Hematopoietic multipotent progenitor cell treated with erythropoietin and hydrocortisone succinate and interleukin-3 and kit ligand, for 4 days (in vitro differentiated cells): ENCODE measurements at regions not wholly inside any gene's neighbourhood (a gene's known extent, or its start where the extent isn't known, plus 50 kb on each side); places are given as distances from the start of the nearest gene placed in this dataset.
"Not testable (repeated sequence)": the region's sequence is repeated elsewhere in the genome, so short reads cannot be mapped to it uniquely, and the experiment has no call there.

Experiments
- DNase-seq: peaks from one replicate; pipeline ENCODE4 v3.0.0-alpha.2; 2015

DNA sequence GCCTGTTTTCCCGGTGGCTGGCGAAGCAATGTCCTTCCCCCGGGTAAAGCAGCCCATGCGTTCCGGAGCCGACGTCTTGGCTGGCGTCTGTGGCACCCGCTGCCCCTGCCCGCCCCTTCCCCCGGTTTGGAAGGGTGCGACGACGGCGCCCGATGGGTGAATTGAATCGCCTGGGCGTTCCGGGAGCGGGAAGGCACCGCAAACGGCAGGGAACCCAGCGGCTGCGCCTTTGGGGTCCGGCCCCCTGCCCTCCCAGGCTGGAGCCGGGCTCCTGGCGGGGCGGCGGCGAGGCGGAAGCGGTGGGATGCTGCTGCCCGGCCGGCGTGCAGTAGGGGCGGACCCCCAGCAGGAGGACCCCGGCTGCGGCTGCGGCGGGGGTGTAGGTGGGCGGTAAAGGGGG is 123.6 kb upstream of the RHOU start:
- not testable (repeated sequence) for DNase-seq

DNA sequence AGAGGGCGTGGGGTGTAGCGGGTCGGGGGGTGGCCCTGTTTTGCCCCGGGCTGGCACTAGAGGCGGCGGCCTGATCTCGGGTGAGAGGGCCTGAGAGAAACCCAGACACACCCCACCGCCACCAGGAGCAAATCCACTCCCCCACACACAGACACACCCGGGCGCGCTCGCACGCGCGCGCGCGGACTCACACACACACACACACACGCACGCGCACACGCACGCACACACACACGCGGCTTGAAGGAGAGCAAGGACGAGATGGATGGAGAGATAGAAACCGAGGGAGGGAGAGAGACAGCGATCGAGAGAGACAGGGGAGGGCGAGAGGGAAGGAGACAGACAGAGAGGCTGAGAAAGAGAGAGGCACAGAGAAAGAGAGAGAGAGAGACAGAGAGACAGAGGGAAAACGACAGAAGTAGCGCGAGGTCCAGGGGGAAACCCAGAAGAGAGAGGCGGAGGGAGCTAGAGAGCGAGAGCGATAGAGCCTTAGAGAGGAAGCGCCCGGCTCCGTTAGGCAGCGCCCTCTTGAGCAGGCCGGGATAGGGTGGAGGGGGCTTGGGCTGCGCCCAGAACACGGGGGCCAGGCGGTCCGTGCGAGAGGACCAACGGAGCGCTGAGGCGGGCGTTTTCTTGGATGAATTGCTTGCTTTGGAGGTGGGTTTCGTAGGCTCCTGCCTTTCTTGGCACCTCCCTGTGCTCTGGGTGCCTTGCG is 113.1 kb upstream of the RHOU start:
- DNase-seq: not testable (repeated sequence)

DNA sequence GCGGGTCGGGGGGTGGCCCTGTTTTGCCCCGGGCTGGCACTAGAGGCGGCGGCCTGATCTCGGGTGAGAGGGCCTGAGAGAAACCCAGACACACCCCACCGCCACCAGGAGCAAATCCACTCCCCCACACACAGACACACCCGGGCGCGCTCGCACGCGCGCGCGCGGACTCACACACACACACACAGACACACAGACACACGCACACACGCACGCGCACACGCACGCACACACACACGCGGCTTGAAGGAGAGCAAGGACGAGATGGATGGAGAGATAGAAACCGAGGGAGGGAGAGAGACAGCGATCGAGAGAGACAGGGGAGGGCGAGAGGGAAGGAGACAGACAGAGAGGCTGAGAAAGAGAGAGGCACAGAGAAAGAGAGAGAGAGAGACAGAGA is 108.8 kb upstream of the RHOU start:
- DNase-seq: not testable (repeated sequence)

DNA sequence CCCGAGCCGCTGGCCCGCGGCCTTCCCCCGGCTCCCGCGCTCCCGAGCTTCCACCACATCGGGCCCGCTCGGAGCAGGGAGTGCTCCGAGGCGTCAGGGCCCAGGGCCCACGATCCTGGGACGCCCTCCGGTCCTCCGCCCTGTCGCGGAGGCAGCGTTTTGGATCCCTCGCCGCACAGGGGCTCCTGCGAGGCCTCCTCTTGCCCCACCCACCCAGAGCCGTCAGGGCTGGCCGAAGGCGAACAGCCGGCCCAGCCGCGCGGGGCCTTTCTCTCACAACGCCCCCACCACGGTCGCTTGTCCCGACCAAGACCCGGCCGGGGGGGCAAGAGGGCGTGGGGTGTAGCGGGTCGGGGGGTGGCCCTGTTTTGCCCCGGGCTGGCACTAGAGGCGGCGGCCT is 102.4 kb upstream of the RHOU start:
- DNase-seq: not testable (repeated sequence)

DNA sequence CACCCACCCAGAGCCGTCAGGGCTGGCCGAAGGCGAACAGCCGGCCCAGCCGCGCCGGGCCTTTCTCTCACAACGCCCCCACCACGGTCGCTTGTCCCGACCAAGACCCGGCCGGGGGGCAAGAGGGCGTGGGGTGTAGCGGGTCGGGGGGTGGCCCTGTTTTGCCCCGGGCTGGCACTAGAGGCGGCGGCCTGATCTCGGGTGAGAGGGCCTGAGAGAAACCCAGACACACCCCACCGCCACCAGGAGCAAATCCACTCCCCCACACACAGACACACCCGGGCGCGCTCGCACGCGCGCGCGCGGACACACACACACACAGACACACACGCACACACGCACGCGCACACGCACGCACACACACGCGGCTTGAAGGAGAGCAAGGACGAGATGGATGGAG is 100.0 kb upstream of the RHOU start:
- peak; percentile 23 for DNase-seq

DNA sequence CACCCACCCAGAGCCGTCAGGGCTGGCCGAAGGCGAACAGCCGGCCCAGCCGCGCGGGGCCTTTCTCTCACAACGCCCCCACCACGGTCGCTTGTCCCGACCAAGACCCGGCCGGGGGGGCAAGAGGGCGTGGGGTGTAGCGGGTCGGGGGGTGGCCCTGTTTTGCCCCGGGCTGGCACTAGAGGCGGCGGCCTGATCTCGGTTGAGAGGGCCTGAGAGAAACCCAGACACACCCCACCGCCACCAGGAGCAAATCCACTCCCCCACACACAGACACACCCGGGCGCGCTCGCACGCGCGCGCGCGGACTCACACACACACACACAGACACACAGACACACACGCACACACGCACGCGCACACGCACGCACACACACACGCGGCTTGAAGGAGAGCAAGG is 97.8 kb upstream of the RHOU start:
- DNase-seq: not testable (repeated sequence)

DNA sequence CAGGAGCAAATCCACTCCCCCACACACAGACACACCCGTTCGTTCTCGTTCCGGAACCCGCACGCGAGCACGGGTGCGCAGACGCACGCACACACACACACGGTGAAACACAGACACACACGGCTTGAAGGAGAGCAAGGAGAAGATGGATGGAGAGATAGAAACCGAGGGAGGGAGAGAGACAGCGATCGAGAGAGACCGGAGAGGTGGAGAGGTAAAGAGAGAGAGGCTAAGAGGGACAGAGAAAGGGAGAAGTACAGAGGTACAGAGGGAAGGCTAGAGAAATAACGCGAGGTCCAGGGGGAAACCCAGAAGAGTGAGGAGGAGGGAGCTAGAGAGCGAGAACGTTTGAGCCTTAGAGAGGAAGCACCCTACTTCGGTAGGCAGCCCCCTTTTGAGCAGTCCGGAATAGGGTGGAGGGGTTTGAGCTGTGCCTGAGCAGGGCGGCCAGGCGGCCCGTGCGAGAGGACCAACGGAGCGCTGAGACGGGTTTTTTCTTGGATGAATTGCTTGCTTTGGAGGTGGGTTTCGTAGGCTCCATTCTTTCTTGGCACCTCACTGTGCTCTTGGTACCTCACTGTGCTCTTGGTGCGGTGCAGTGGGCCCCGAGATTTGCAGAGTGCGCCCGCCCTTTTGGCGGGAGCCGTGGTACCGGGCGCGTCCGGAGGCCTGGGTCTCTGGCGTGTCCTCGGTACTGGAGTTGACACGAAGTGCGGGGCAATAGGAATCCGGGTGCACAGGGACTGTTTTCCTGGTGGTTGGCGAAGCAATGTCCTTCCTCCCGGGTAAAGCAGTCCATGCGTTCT is 88.4 kb upstream of the RHOU start:
- peak; percentile 61 for DNase-seq

DNA sequence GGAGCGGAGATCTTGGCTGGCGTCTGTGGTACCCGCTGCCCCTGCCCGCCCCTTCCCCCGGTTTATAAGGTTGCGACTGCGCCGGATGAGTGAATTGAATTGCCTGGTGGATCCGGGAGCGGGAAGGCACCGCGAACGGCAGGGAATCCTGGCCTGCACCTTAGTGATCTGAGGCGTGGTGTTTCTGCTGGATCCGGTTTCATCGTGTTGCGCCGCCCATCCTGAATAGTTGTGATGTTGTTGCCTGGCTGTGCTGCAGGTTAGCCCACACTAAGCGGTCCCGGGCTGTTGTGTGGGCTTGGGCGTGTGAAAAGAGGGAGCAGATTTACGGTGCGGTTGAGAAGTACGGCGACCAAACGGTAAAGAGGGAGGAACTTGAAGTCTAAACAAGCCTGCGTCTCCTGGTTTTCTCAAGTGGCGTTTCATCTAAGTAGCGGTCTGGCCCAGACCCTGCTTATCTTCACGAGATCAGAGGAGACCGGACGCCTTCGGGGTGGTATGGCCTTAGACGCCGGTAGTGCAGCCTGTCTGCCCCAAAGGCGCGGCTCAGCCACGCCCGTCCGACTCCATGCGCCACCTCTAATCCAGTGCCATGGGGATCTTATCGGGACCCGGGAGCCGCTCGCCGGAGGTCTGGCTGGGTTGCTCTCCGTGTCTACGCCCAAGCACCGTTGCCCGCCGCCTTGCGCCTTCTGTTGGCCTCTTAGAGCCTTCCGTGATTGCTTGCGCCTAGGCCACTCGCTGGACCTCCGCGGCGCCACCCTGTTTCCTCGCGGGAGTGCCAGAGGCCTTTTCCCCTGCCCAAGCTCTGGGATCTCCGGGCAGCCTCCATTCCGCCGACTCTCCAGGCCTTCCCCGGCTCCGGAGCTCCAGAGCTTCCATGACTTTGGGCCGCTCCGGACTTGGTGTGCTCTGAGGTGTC is 87.5 kb upstream of the RHOU start:
- peak; percentile 57 for DNase-seq

DNA sequence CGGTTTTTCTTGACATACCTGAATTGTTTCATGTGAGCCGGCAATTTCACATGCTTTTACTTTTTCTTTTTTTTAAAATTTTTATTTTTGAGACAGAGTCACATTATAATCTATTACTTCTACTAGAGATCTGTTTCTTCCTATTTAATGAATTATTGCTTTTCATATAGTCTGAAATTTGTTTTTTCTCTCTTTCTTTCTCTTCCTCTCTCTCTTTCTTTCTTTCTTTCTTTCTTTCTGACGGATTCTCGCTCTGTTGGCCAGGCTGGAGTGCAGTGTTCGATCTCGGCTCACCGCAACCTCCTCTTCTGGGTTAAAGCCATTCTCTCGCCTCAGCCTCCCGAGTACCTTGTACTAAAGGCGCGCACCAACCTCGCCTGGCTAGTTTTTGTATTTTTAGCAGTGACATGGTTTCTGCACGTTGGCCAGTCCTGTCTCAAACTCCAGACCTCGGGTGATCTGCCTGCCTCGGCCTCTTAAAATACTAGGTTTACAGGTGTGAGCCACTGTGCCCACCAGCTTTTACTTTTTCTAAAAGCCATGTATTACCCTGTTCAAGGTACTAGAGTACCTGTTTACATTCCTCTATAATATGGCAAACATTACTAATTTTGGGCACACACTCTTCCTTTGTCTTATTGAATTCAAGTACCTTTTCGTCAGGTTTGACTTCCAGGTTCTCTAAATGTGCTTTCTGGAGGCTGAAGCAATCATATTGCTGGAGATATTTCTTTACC is 86.5 kb upstream of the RHOU start:
- DNase-seq: no peak

DNA sequence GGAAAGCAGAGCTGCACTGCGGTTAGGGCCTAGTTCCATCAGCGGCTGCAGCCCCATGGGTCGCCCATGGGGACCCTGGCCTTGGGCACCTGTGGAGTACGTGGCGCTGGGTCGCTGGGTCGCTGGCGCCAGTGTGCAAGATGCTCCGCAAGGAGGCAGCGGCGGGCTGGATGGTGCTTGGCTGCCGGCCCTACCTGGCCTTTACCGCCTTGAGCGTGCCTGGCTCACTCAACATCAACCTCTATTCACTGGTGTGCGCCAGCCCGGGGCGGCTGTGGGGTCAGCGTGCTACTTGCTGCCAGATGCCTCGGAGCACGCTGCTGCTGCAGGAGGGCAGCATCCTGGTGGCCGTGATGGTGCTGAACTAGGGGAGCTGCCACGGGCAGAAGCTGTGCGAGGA is 85.1 kb upstream of the RHOU start:
- peak; percentile 29 for DNase-seq

DNA sequence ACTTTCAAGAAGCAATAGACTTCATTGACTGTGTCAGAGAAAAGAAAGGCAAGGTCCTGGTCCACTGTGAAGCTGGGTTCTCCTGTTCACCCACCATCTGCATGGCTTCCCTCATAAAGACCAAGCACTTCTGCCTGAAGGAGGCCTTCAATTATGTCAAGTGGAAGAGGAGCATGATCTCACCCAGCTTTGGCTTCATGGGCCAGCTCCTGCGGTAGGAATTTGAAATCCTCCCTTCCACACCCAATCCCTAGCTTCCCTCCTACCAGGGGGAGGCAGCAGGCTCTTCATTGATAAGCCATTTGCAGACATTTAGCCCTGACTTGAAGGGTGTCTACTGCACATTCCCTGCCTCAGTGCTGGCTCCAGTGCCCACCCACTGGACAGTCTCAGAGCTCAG is 84.3 kb upstream of the RHOU start:
- DNase-seq: no peak

DNA sequence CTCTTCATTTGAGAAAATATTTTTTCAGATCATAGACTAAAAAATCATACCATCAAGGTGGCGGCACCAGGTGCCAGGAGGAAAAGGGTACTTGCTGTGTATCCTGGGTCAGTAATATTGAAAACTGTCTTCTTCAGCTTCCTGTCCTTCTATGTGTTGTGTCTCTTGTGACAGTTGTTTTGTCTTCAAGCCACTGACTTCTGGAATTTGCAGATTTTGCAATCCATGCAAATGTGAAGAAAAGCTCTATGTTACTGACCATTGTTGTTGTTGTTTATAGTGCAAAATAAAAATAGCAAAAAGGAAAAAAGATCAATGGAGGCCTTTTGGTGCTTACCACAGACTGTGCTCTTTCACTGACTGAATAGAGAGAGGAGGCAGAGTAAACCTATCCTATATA is 83.2 kb upstream of the RHOU start:
- no peak for DNase-seq

DNA sequence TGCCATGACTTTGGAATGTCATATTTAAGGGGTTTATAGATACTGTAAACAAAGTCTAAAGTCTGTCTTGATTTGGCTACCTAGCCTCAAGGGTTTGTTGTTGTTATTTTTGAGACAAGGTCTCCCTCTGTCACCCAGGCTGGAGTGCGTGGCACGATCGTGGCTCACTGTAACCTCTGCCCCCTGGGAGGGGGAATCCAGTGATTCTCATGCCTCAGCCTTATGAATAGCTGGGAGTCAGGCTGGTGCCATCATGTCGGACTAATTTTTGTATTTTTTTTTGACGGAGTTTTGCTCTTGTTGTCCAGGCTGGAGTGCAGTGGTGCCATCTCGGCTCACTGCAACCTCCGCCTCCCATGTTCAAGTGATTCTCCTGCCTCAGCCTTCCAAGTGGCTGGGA is 82.2 kb upstream of the RHOU start:
- not testable (repeated sequence) for DNase-seq

DNA sequence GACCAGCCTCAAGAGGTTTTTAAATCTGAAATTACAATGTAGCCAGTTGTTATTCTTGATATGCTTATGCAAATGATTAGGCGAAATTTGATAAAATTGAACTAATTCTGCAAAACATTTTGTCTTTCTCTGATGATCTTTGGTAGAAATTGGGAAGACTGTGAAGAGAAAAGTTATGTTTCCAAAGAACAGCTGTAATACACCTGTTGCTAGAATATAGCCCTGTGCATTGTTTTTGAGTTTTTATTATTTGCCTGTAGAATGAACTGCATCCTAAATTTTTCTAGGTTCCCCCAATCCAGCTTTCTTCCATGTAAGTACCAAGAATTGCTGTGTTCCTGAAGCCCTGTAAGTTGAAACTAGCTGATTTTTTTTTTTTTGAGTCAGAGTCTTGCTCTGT is 81.5 kb upstream of the RHOU start:
- no peak for DNase-seq

DNA sequence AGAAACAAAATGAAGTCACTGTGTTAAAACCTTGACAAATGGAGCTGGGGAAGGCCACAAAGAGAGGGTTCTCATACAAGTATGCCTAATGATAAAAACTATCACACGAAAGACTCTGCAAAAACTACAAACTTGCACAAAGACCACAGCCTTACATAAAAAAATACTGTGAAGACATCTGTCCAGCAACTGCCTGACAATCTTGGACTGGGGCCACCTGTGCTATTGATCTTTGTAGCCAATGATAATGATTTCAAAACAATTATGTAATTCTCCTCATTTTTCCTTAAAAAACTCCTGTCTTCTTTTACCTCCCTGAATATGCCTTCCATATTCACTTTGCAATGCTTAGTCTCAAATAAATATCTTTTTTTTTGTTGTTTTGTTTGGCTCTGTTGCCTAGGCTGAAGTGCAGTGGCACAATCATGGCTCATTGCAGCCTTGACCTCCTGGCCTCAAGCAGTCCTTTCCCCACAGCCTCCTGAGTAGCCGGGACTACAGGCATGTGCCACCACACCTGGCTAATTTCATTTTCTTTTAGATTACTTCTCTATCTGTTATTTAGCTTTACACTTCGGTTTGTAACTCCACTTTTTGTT is 79.4 kb upstream of the RHOU start:
- DNase-seq: no peak

DNA sequence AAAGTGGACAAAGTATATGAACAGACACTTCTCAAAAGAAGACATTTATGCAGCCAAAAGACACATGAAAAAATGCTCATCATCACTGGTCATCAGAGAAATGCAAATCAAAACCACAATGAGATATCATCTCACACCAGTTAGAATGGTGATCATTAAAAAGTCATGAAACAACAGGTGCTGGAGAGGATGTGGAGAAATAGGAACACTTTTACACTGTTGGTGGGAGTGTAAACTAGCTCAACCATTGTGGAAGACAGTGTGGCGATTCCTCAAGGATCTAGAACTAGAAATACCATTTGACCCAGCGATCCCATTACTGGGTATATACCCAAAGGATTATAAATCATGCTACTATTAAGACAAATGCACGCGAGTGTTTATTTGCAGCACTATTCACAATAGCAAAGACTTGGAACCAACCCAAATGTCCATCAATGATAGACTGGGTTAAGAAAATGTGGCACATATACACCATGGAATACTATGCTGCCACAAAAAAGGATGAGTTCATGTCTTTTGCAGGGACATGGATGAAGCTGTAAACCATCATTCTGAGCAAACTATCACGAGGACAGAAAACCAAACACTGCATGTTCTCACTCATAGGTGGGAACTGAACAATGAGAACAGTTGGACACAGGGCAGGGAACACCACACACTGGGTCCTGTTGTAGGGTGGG is 73.1 kb upstream of the RHOU start:
- DNase-seq: not testable (repeated sequence)

DNA sequence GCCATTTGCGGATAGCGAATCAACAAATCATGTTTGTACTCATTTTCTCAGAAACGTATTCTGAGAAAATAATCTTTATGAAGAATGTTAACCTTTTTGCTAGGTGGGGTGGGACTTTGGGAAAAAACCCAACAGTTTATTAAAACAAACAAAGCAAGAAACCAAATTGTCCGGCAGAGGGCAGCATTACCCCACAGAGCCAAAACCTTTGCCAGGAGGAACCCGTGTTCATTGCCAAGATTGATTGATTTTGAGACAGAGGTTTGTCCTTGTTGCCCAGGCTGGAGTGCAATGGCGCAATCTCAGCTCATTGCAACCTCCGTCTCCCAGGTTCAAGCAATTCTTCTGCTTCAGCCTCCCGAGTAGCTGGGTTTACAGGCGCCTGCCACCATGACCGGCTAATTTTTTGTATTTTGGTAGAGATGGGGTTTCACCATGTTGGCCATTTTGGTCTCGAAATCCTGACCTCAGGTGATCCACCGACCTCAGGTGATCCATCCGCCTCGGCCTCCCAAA is 70.8 kb upstream of the RHOU start:
- DNase-seq: peak; percentile 86

DNA sequence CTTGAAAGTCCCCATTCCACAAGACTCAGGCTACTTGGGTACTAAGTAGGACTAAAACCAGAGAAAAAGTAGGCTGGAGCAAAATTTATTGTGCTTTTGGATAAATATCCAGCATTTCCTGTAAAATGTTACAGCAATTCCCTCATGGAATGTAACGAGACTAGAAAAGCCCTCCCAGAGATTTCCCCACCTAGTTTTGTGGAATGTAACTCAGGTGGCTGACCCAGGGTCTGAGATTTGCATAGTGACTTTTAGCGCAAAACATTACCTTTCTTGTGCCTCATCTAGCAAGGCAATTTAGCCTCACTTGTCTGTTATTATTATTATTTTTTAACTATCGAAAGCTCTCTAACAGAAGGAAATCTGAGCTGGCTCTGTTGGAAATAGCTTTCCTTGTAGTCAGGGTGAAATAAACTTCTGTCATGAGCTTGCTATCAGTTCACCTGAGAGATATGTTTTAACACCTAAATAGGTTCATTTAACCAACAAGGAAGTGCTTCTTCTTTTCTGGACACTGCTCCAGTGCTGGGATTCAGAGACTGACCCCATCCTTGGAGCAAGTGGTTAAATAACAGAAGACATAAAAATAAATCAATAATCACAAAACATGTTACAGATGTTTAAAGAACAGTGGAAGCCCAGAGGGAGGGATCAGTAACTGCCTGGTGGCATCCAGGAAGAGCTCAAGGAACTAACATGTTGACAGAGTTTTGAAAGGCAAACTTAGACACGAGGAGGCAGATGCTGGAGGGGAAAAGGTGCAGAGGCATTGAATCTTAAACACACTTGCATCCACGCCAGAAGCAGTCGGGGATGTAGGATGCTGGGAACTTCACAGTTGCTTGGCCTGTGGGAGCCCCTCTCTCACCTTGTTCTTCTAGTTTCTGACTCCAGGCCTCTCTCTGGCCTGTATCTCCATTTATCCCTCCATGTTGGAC is 68.3 kb upstream of the RHOU start:
- no peak for DNase-seq

DNA sequence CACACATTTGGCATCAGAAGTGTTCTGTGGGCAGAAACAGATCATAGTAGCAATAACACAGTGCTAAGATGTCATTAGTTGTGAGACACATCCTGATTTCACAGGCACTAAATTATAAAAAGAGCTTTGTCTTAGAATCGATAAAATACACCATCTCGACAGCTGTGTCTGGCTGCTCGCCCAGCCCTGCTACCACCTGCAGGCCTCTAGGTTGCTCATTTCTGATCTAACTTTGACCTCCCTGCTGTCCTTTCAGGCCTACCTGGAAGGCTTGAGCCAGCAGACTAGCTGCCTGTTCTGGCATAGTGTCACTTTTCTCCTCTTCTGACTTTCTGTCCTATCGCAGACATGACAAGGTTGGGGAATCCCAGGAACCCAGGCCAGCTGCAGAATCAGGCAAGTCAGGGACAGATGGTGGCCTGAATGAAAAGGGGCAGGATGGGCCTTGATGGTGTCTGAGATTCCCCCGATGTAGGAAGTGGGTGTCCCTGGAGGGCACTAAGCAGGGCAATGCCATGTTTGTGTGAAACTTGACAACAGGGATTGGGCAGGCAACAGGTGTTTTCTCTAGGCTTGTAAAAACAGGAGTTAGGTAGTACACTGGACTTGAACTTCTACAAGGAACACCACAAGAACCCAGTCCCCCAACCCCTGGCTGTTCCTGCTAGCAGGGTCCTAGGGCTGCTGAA is 66.6 kb upstream of the RHOU start:
- DNase-seq: no peak

DNA sequence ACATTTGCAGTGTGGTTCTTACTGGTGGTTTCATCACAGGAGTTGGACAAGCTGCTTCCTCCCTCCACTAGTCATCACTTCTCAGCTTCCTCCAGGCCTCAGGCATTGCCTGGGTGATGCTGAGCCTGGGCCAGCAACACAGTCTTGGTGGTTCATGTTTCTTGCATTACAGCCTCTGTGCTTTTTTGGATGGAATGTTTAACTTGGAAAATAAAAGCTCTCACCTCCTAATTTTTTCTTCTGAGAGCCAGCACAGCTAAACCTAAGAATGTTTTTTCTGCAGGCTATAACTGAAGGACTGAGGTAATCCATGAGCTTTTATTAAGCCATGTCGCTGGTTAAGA is 66.1 kb upstream of the RHOU start:
- DNase-seq: peak; percentile 68
